ENCODE measurements at regions not wholly inside any gene's neighbourhood (a gene's known extent, or its start where the extent isn't known, plus 50 kb on each side); places are given as distances from the start of the nearest gene placed in this dataset.
"Not testable (repeated sequence)": the region's sequence is repeated elsewhere in the genome, so short reads cannot be mapped to it uniquely, and the experiment has no call there.

DNA sequence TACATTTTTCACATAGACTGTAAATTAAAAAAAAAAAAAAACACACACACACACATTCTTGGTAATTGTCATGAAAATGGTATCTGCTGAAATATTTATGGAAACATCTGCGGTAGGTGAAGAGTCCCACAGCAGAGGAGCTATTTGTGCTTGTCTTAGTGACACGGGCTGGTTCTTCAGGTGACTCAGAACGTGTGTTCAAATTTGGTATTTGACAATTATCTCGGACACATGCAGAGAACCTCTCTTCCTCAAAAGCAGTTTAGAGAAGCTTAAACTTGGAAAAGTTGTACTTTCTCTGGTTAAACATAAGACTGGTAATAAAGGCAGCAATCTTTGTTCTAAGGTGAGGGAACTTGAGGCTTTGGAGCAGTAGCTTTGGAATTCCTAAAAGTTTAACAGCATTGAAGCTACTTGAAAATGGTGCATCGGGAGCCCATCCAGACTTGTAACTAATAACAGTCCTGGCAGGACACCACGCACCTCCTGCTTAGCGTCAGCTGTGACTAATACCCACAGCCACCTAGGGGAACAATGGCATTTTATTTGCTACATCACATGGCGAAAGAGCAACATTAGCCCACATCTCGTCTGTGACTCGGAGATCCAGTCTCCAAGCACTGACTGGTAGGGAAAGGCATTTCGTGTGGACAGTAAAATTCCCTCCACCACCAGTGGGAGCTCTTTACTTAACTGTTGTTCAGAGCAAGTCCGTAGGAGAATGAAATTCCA lies 1505.1 kb upstream of the SLC10A2 start:
- DNase-seq: peak; percentile 42

DNA sequence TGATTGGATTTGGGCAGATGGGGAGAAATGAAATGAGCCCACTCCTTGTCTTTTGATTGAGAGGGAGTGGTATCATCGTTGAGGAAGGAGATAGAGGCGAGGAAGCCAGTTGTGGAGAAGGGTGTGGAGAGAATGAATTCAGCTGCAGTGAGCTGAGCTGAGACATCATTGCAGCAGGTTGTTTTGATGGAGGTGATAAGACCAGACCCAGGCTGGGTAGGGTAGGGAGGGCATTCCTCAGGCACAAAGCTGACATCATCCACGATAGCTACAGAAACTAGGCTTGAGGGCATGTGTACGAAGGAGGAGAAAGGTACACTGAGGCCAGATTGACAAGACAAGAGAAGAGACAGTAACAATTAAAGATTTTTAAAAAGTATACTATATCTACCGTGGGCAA lies 1500.9 kb upstream of the SLC10A2 start:
- DNase-seq: no peak

DNA sequence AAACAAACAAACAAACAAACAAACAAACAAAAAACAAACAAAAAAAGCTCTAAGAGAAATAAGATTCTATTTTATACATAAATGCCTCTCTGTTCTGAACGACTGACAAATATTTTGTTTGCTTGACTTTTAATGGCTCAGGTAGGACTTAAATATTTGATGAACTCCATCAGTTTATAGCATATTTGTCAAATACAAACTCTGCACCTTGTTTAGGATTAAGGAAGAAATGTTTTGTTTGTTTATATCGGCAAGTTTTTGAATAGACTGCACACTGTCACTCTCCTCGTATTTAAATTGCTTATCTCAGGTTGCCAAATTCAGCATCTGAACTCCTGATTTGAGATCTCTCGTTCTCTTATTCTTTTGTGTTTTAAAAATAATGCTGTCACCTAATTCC lies 1499.7 kb upstream of the SLC10A2 start:
- no peak for DNase-seq

DNA sequence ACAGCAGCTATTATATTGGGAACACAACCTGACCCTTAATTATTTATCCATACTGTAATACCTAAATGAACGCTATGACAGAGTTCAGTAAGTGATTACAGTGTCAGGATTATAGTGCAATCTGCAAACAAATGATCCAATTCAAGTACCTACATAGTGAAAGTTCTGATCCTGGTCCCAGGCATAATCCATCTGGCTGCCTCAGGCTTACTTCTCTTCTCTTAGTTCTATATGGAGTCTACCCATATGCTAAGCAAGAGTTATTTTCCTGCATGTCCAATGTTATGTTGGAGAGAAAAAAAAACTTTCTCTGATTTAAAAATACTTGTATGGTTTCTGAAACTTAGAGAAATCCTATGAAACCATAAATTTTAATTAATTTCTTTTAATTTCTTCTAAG lies 1487.7 kb upstream of the SLC10A2 start:
- DNase-seq: no peak

DNA sequence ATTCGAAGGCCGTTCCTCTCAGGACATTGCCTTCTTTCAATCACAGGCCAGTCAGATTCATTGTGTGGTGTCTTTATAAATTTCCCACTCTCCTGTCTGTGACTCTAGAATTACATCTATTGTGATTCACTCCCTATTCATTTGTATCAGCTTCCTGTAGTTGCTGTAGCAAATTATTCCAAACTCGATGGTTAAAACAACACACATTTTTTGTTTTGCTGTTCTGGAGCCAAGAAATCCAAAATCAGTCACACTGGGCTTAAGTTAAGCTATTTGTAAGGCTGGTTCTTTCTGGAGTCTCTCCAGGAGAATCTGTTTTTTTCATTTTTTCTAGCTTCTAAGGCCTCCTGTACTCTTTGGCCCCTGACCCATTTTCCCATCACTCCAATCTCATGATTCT lies 1487.0 kb upstream of the SLC10A2 start:
- DNase-seq: no peak

DNA sequence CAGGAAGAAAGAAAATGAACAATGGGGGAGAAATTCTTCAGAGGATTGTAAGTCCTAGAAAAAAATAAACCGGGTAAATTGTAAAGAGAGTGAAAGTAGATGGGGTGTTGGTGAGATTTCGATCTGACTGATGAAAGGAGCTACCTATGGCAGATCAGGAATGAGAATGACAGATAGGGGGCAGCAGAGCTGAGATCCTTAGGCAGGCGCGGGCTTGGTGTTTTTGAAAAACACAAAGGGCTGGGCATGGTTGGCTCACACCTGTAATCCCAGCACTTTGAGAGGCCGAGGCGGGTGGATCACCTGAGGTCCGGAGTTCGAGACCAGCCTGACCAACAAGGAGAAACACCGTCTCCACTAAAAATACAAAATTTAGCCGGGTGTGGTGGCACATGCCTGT lies 1468.6 kb upstream of the SLC10A2 start:
- no peak for DNase-seq

DNA sequence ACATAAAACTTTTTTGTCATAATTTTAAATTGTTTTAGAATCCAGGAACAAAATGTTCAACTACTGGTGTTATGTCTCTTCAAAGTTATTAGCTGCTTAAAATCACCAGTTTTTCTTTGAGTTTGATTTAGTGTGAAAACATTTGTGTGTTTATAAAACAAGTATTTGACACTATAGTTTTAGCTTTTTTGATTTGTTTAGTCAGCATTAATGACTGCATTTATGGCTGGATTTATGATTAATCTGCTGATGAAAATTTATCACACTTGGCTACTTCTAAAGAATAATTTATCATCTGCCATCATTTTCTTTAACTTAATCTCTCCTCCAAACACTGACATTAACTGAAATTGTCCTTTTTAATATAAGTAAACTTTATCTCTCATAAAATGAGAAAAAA lies 1465.9 kb upstream of the SLC10A2 start:
- DNase-seq: no peak

DNA sequence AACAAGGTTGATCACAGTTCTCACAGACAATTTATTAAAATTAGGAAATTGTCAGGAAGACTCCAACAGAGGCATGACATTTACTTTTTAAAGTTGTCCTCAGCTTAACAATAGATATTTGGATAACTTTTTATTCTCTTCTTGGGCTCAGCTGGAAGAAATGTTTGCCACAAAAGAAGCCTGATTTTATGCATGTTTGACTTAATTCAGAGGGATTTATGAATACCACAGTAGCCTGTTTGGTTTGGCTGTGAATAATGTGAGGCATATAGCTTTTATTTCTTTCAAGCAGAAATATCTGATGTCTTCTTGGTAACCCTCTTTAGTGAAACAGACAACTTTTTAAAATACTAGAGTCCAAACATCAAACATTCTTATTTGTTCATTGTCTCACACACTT lies 1464.5 kb upstream of the SLC10A2 start:
- no peak for DNase-seq

DNA sequence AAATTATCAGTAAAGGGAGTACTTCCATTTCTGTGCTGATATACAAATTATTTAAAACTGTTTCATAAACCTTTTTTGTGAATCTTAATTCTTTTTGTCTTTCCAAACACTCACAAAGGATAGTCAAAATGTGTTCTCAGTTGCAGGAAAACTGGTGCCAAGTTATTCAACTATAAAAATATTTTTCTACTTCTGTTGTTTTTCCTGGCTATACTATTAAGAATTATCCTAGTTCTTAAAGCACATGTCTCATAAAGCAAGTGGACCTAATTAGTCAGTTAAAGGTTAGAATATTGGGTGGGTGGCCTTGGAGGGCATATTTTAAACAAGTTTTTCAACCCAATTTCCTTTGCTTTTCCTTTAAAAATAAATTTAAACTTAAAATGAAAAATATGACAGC lies 1460.3 kb upstream of the SLC10A2 start:
- no peak for DNase-seq

DNA sequence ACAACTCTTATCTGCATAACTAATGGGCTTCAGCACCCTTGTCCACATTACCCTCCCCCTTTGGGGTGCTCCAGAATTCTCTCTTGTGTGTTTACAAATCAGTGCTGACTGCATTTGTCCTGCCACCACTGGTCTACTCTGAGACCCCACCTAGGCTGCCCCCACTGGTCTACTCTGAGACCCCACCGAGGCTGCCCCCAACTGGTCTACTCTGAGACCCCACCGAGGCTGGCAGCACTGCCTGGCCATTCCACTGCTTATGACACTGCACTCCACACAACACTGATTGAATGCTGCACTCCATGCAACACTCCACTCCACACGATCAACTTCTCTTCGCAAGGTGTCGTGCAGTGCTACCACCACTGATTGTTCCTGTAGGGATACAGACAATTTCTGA lies 1459.2 kb upstream of the SLC10A2 start:
- DNase-seq: no peak

DNA sequence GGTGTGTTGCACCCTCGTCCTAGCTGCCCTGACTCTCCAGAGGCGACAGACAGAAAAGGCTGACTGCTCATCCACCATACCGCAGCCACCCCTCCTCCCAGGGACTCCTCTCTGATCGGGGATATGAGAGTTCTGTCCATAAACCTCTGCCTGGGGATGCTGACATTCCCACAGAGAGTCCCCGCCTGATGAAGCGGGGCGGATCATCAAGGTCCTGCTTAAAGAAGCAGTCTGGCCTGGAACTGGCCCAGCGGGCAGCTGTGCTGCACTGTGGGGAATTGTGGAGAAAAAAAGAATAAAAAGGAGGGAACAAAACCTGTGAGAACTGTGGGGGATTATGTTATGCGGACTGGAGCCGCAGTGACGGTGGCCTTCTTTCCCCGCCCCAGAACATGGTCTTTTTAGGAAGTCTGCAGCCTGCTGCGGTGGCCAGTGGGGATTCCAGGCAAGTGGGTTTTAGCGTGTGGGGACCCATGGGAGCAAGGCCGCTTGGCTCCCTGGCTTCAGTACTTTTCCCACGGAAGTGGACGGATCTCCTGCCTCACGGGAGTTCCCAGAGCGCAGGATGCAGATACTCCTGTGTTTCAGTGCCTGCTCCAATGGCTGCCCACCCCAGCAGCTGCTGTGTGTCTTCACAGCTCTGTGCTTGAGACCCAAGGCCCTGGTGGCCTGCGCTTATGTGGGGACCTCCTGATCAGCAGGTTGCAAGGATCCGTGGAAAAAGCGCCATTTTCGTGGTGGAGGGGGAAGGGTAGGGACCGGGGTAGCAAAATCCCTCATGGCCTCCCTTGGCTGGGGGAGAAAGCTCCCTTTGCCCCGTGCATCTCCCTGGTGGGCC lies 1456.2 kb upstream of the SLC10A2 start:
- no peak for DNase-seq

DNA sequence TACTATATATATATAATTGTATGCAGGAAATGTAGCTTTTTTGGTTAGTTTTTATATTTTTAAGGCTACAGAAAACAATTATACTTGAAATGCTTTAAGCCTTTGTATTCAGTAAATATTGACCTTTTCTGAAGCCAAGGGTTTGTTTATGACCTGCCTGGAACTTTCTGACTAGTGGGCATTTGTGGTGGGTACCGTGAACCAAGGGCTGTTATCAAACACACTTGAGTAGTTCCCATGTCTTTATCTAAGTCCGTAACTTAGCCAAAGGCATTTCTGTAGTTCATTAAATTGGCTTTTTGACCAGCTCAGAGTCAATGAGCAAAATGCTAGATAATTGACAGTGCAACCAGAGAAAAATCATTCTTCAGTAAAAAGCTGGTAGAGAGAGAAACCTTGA lies 1444.2 kb upstream of the SLC10A2 start:
- DNase-seq: no peak

DNA sequence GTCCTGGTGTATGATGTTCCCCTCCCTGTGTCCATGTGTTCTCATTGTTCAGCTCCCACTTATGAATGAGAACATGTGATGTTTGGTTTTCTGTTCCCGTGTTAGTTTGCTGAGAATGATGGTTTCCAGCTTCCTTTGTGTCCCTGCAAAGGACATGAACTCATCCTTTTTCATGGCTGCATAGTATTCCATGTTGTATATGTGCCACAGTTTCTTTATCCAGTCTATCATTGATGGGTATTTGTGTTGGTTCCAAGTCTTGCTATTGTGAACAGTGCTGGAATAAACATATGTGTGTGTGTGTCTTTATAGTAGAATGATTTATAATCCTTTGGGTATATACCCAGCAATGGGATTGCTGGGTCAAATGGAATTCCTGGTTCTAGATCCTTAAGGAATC lies 1427.3 kb upstream of the SLC10A2 start:
- not testable (repeated sequence) for DNase-seq

DNA sequence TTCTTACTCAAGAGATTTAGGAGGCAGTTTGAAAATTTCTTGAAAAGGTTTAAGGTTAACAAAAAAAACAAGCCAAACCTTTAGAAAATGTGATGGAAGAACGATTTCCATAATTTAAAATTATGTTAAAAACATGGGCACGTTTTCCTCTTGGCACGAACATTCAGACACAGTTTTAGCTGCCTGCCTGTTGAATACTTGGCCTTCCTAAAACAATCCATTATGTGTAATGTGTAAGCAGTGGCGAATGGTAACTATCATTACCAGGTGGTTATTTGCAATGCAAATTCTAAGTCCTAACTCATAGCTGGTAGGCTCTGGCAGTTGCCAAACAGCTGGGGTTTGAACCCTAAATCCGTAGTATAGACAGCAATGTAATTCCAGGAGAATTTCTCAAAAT lies 1425.7 kb upstream of the SLC10A2 start:
- DNase-seq: no peak

DNA sequence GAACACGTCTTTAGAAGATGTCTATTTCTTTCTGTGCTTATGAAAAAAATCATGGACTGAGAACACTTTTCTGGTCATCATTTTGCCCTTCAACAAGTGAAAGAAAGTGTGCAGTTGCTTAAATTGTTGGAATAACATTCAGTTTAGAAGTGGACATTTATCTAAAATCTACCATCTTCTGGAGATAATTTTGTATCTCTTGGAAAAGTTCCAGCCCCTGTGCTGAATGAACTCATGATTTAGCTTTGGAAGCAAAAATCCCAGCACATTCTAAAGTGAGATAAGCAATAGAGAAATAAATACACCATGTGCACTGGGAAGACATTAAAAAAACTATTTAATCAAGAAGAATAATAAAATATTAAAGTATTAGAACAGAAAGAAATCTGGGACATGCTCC lies 1420.8 kb upstream of the SLC10A2 start:
- no peak for DNase-seq

DNA sequence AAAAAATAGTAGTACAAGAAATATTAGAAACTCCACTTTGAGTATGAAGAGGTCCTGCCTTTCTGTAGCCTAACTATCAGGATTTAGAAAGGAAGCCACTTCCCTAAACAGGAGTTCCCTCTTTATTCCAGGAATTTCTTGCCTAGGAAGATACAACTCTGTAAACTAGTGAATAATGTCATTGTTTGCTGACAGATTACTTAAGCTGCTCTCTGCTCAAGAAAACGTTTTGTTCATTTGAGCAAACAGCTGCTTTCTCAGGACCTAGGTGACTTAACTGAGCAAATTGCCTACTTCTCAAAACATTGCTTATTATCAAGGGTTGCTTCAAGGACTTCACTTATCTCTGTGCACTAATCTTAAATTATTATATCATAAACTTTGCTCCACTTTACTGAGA lies 1419.4 kb upstream of the SLC10A2 start:
- DNase-seq: no peak

DNA sequence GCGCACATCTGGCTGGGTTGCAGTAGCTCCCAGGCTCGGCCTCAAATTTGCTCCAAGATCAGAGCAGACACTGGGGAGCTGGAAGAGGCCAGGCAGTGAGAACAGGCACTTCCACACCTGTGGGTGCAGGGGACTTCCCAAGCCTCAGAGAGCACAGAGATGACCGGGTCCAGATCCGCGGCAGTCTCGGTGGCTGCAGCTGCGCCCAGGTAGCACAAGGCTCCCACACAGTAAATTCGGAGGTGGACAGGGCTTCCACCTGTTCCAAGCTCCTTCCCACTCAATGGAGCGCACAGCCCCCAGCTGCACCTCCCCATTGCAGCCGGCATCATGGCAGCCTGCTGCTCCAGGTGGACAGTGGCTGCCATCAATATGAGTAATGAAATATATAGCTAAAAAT lies 1417.4 kb upstream of the SLC10A2 start:
- DNase-seq: no peak

DNA sequence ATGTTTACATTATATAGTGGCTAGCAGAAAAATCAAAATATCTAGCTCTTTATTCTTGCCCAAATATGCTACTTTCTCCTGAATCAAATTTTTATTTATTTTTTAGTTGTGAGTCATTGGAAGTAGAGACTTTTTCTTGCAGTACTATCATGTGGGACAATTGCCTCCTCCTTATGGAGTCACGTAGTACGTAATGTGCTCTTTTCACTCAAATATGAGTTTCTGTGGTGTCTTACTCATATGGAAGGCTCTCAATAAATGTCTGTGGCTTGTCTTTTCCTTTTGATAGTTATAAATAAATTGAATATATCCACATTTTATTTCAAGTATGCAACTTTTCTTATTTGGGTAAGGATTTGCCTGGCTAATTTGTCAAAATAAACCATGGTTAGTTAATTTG lies 1411.0 kb upstream of the SLC10A2 start:
- DNase-seq: no peak

DNA sequence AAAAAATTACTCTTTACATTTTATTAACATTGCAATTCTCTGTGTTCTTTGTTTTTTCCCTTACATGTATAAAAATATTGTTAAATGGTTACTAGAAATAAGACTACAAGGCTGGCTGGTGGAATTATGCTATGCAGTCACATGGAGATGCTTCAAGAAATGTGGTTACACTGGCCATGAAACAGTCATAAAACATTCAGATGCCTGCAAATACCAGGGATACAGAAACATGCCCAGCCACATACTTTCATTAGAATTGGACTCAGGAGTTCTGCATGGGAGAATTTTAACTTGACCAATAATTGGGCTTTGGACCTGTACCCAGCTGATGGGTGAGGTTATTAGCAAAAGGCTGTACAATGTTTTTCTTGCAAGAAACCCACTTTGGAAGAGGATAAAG lies 1407.7 kb upstream of the SLC10A2 start:
- no peak for DNase-seq

DNA sequence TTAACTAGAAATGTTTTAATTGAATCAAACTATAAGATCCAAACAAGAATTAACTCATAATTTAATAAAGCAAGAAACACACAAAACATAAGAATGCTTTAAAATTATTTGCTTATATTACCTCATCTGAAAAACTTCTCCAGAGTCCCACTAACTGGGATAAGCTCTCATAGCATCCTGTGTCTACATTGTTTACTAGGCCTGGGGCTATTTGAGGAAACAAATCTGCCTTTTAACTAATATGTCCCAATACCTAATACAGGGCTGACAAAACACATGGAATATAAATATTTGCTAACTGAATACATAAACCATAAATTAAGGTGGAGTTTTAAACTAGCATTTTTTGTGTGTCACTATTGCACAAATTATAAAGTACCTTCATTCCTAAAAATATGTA lies 1399.8 kb upstream of the SLC10A2 start:
- no peak for DNase-seq

DNA sequence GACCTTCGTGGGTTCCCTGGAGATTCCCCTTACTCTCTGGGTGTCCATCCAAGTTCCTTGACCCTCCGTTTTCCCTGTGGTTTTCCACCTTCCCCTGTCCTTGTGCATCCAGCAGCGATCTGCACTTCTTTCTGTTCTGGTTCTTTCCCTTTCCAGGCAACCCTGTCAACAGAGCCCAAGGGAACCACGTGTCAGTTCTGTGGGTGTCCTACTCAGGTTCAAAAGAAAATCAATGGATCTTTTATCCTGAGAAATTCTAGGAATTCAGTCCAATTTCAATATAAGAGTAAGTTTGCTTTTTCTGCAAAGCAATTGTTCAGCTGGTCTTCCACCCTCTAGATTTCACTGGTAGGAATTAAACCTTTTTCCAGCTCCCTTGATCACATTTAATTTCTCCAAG lies 1394.8 kb upstream of the SLC10A2 start:
- DNase-seq: no peak

DNA sequence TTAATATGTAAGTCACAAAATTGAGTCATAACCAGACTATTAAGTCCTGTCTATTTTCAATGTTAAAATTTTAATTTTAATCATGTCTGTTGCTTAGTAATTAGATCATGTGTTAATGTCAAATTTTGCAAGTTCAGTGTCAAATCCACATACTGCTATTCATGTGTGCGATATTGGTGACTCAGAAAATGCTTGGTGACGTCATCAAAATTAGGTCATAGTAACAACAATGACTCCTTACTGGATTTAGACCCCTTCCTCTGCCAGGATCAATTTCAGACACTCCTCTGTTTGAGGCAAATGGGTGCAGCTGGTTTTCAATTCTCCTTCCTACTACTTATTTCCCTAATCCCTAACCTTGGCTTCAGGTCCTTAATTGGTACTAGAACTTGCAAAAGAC lies 1394.3 kb upstream of the SLC10A2 start:
- no peak for DNase-seq

DNA sequence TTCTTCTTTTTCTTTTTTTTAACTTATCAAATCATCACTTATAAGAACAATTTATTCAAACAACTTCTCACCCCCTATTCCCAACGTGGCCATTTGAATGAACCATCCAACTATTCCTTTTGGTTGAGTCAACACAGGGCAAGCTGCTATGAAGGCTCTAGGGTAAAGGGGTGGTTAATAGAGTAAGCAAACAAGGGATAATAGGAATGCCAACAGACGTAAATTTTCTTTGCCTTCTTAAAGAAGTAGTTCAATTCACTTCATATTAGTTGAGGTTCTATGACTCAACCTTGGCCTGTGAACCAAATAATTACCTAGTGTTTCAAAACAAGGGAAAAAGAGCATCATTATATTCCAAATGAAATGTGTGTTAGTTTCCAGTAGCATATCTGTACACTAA lies 1383.8 kb upstream of the SLC10A2 start:
- DNase-seq: no peak

DNA sequence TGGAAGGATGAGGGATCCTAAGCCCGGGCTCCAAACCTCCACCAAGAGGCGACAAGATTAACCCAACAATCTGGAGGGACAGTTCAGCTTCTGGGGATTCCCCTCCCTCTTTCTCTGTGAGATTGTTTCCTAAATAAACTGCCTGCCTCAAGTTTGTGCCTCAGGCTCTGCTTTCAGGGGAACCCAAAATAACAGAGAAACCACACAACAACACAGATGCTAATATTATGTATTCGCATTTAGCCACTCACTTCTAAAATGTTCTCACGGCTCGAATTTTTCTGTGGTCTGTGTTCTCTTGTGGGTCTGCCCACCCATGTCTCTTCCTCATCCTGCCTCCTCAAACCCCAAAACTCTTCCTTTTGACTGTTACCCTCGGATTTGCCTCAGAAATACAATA lies 1381.1 kb upstream of the SLC10A2 start:
- DNase-seq: no peak

DNA sequence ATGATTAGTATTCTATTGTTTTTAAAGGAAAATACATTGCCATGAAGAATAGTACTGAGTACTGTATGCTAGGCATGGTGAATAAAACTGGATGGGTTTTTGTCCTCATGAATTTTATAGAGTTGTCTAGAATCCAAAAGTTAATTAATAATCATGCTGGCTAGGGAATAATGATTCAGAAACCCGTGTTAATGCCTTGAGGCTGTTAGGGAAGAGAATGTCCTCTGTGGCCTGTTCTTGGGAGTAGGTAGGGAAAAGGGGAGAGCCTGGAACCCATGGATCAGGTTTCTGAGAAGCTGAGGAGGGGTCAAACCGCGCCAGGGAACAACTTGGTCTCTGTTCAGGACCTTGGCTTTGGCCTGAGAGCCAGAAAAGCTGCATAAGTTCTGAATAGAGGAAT lies 1376.3 kb upstream of the SLC10A2 start:
- DNase-seq: no peak
